Karpas-422 (cell line): ENCODE measurements at regions not wholly inside any gene's neighbourhood (a gene's known extent, or its start where the extent isn't known, plus 50 kb on each side); places are given as distances from the start of the nearest gene placed in this dataset.
A peak's percentile ranks its signal among the peaks of the same experiment; 100 is the strongest.

Experiments
- DNase-seq: peaks from one replicate; pipeline ENCODE4 v3.0.0-alpha.2; 2015
- H2AFZ ChIP-seq: fragments of 200-600 bp; sonication (generic); 2 replicates; pipeline ENCODE4 v1.6.1; 2014; ENCODE audit warnings: antibody characterized with exemption, low read length, mixed read lengths
- H3K27ac ChIP-seq: fragments of 200-600 bp; sonication (generic); 2 replicates; pipeline ENCODE4 v1.5.1; 2014; ENCODE audit warnings: mild to moderate bottlenecking, low read length, moderate library complexity
- H3K27me3 ChIP-seq: fragments of 200-600 bp; sonication (generic); 2 replicates; pipeline ENCODE4 v1.6.1; 2014; ENCODE audit warnings: low read length, mixed read lengths
- H3K36me3 ChIP-seq: fragments of 200-600 bp; sonication (generic); 2 replicates; pipeline ENCODE4 v1.6.1; 2014; ENCODE audit warnings: low read length, mixed read lengths; ENCODE audit not compliant: insufficient read depth
- H3K4me1 ChIP-seq: fragments of 200-600 bp; sonication (generic); 2 replicates; pipeline ENCODE4 v1.6.1; 2014; ENCODE audit warnings: mild to moderate bottlenecking, low read length, mixed read lengths
- H3K4me2 ChIP-seq: fragments of 200-600 bp; sonication (generic); 2 replicates; pipeline ENCODE4 v1.6.1; 2014; ENCODE audit warnings: low read length, low read depth, mild to moderate bottlenecking; ENCODE audit not compliant: poor library complexity, severe bottlenecking
- H3K4me3 ChIP-seq: fragments of 200-600 bp; sonication (generic); 2 replicates; pipeline ENCODE4 v1.5.1; 2014; ENCODE audit warnings: mild to moderate bottlenecking, antibody characterized with exemption, low read length, mixed read lengths
- H3K79me2 ChIP-seq: fragments of 200-600 bp; sonication (generic); 2 replicates; pipeline ENCODE4 v1.6.1; 2014; ENCODE audit warnings: mild to moderate bottlenecking, low read length, mixed read lengths
- H3K9ac ChIP-seq: fragments of 200-600 bp; sonication (generic); 2 replicates; pipeline ENCODE4 v1.6.0; 2014; ENCODE audit warnings: low read length
- H3K9me2 ChIP-seq: fragments of 200-600 bp; sonication (generic), shearing (Covaris generic); replicated peaks from 2 replicates; pipeline ENCODE4 v1.6.0; 2014; ENCODE audit warnings: mild to moderate bottlenecking, low read length, moderate library complexity; ENCODE audit not compliant: insufficient read depth
- H3K9me3 ChIP-seq: fragments of 300-700, 200-600 bp; sonication (generic); 2 replicates; pipeline ENCODE4 v1.6.1; 2014; ENCODE audit warnings: low read length, mixed read lengths
- H4K20me1 ChIP-seq: fragments of 200-600 bp; sonication (generic); 2 replicates; pipeline ENCODE4 v1.6.1; 2014; ENCODE audit warnings: mild to moderate bottlenecking, antibody characterized with exemption, low read length, low read depth; ENCODE audit not compliant: insufficient read depth

- H3K36me3 ChIP-seq, result no peaks in the 10 kb centered on the region
- no peaks in the 10 kb centered on the region for H3K9me3 ChIP-seq
- H3K27me3 ChIP-seq, result no peaks in the 10 kb centered on the region
Measured at GRCh38 chr17:33668516-33668915, 375.4 kb upstream of the ASIC2 start.

GRCh38 chr17:33671491-33671890 lies 378.4 kb upstream of the ASIC2 start:
- Histone ChIP-seq H3K4me2 (no peak overlapping the region), H3K36me3 (no peaks in the 10 kb centered on the region), H3K9me2 (no peaks in the 10 kb centered on the region), H3K4me3 (no peak overlapping the region), H3K9me3 (no peaks in the 10 kb centered on the region), H3K27ac (no peak overlapping the region), H3K9ac (no peak overlapping the region), H4K20me1 (no peaks in the 10 kb centered on the region), H3K4me1 (no peaks in the 10 kb centered on the region), H3K27me3 (no peaks in the 10 kb centered on the region), H3K79me2 (no peaks in the 10 kb centered on the region), H2AFZ (no peak overlapping the region)
- no peak for DNase-seq

More at GRCh38 chr17:33668516-33668915, 375.4 kb upstream of the ASIC2 start:
- Histone ChIP-seq H3K4me3 (no peak overlapping the region), H3K9me2 (no peaks in the 10 kb centered on the region), H3K27ac (no peak overlapping the region), H3K9ac (no peak overlapping the region), H3K79me2 (no peaks in the 10 kb centered on the region), H2AFZ (no peak overlapping the region), H3K4me1 (no peaks in the 10 kb centered on the region), H3K4me2 (no peak overlapping the region), H4K20me1 (no peaks in the 10 kb centered on the region)
- DNase-seq, result no peak

GRCh38 chr17:33674685-33675084 lies 381.6 kb upstream of the ASIC2 start:
- DNase-seq, result peak; percentile 80

GRCh38 chr17:33676444-33676843 lies 383.3 kb upstream of the ASIC2 start:
- no peaks in the 10 kb centered on the region for H3K4me1 ChIP-seq
- H2AFZ ChIP-seq, result no peak overlapping the region
- no peaks in the 10 kb centered on the region for H3K79me2 ChIP-seq
- H3K4me3 ChIP-seq, result no peak overlapping the region
- DNase-seq, result no peak
- H3K27me3 ChIP-seq, result no peaks in the 10 kb centered on the region
- H3K9ac ChIP-seq, result no peak overlapping the region
- H3K9me2 ChIP-seq, result no peaks in the 10 kb centered on the region
- H3K27ac ChIP-seq, result no peak overlapping the region
- H3K4me2 ChIP-seq, result no peak overlapping the region
- H4K20me1 ChIP-seq, result no peaks in the 10 kb centered on the region
- no peaks in the 10 kb centered on the region for H3K9me3 ChIP-seq
- no peaks in the 10 kb centered on the region for H3K36me3 ChIP-seq

More at GRCh38 chr17:33674685-33675084, 381.6 kb upstream of the ASIC2 start:
- no peak overlapping the region for H3K4me2 ChIP-seq
- H3K9me3 ChIP-seq, result no peaks in the 10 kb centered on the region
- H3K9ac ChIP-seq, result no peak overlapping the region
- no peaks in the 10 kb centered on the region for H3K4me1 ChIP-seq
- H3K36me3 ChIP-seq, result no peaks in the 10 kb centered on the region
- no peaks in the 10 kb centered on the region for H3K27me3 ChIP-seq
- no peaks in the 10 kb centered on the region for H3K79me2 ChIP-seq
- H3K27ac ChIP-seq, result no peak overlapping the region
- H3K9me2 ChIP-seq, result no peaks in the 10 kb centered on the region
- H4K20me1 ChIP-seq, result no peaks in the 10 kb centered on the region
- no peak overlapping the region for H3K4me3 ChIP-seq
- no peak overlapping the region for H2AFZ ChIP-seq

- no peaks in the 10 kb centered on the region for H3K79me2 ChIP-seq
- H3K4me3 ChIP-seq, result no peak overlapping the region
- no peaks in the 10 kb centered on the region for H3K4me1 ChIP-seq
- no peaks in the 10 kb centered on the region for H3K27me3 ChIP-seq
- H3K27ac ChIP-seq, result no peak overlapping the region
- H3K4me2 ChIP-seq, result no peak overlapping the region
- H3K9me3 ChIP-seq, result no peaks in the 10 kb centered on the region
- H3K9me2 ChIP-seq, result no peaks in the 10 kb centered on the region
- H2AFZ ChIP-seq, result no peak overlapping the region
- H3K36me3 ChIP-seq, result no peaks in the 10 kb centered on the region
- H4K20me1 ChIP-seq, result no peaks in the 10 kb centered on the region
- no peak overlapping the region for H3K9ac ChIP-seq
- DNase-seq, result no peak
Measured at GRCh38 chr17:33679595-33679994, 386.5 kb upstream of the ASIC2 start.

- H3K27ac ChIP-seq, result no peak overlapping the region
- no peak overlapping the region for H3K9ac ChIP-seq
- no peaks in the 10 kb centered on the region for H4K20me1 ChIP-seq
- H3K27me3 ChIP-seq, result no peaks in the 10 kb centered on the region
- H3K9me3 ChIP-seq, result no peaks in the 10 kb centered on the region
- H3K36me3 ChIP-seq, result no peaks in the 10 kb centered on the region
- H3K9me2 ChIP-seq, result no peaks in the 10 kb centered on the region
- H3K4me1 ChIP-seq, result no peaks in the 10 kb centered on the region
- H2AFZ ChIP-seq, result no peak overlapping the region
- H3K4me2 ChIP-seq, result no peak overlapping the region
- no peak overlapping the region for H3K4me3 ChIP-seq
- no peak for DNase-seq
- no peaks in the 10 kb centered on the region for H3K79me2 ChIP-seq
Measured at GRCh38 chr17:33680472-33680871, 387.4 kb upstream of the ASIC2 start.

GRCh38 chr17:33682599-33682998 lies 389.5 kb upstream of the ASIC2 start:
- no peak overlapping the region for H3K4me3 ChIP-seq
- H3K36me3 ChIP-seq, result no peaks in the 10 kb centered on the region
- H3K79me2 ChIP-seq, result no peaks in the 10 kb centered on the region
- H4K20me1 ChIP-seq, result no peaks in the 10 kb centered on the region
- H3K27me3 ChIP-seq, result no peaks in the 10 kb centered on the region
- H2AFZ ChIP-seq, result no peak overlapping the region
- no peaks in the 10 kb centered on the region for H3K4me1 ChIP-seq
- H3K9ac ChIP-seq, result no peak overlapping the region
- no peak overlapping the region for H3K27ac ChIP-seq
- H3K9me2 ChIP-seq, result no peaks in the 10 kb centered on the region
- H3K9me3 ChIP-seq, result no peaks in the 10 kb centered on the region
- no peak overlapping the region for H3K4me2 ChIP-seq
- no peak for DNase-seq

- no peak for DNase-seq
- Histone ChIP-seq H3K4me2 (no peak overlapping the region), H2AFZ (no peak overlapping the region), H3K79me2 (no peaks in the 10 kb centered on the region), H3K9me3 (no peaks in the 10 kb centered on the region), H3K36me3 (no peaks in the 10 kb centered on the region), H3K27ac (no peak overlapping the region), H4K20me1 (no peaks in the 10 kb centered on the region), H3K27me3 (no peaks in the 10 kb centered on the region), H3K4me1 (no peaks in the 10 kb centered on the region), H3K4me3 (no peak overlapping the region), H3K9ac (no peak overlapping the region), H3K9me2 (no peaks in the 10 kb centered on the region)
Measured at GRCh38 chr17:33684735-33685134, 391.6 kb upstream of the ASIC2 start.

- H3K9me3 ChIP-seq, result no peaks in the 10 kb centered on the region
- H2AFZ ChIP-seq, result no peak overlapping the region
- H3K79me2 ChIP-seq, result no peaks in the 10 kb centered on the region
- H3K36me3 ChIP-seq, result no peaks in the 10 kb centered on the region
- no peaks in the 10 kb centered on the region for H3K27me3 ChIP-seq
- no peaks in the 10 kb centered on the region for H3K9me2 ChIP-seq
- no peak overlapping the region for H3K4me3 ChIP-seq
- H3K9ac ChIP-seq, result no peak overlapping the region
- H3K4me2 ChIP-seq, result no peak overlapping the region
- no peaks in the 10 kb centered on the region for H3K4me1 ChIP-seq
- DNase-seq, result peak; percentile 70
- no peaks in the 10 kb centered on the region for H4K20me1 ChIP-seq
- H3K27ac ChIP-seq, result no peak overlapping the region
Measured at GRCh38 chr17:33686171-33686570, 393.1 kb upstream of the ASIC2 start.
